ENCODE measurements at regions not wholly inside any gene's neighbourhood (a gene's known extent, or its start where the extent isn't known, plus 50 kb on each side); places are given as distances from the start of the nearest gene placed in this dataset.

GRCh38 chr3:106942051-106942450, 435.2 kb upstream of the CCDC54 start:
- H3K14ac ChIP-seq (ENCODE audit: low read length): no peak overlapping the region
- H3K4me1 ChIP-seq (ENCODE audit: control insufficient read depth in 2 of 2, insufficient read depth in 1 of 2, low read depth in 1 of 2, low read length in 2 of 2): no peaks in the 10 kb centered on the region
- no CpG with 5 or more reads among the region's 3 CpGs for WGBS, 2 donors (ENCODE audit: extremely low coverage in 2 of 2, insufficient read length in 2 of 2, insufficient replicate concordance in 1 of 2)
- no peak overlapping the region for H2BK120ac ChIP-seq (ENCODE audit: low read depth, low read length)
- no peak overlapping the region for H3K4me2 ChIP-seq (ENCODE audit: insufficient read depth, low read length, poor library complexity, severe bottlenecking)
- no peak overlapping the region for H3K4ac ChIP-seq (ENCODE audit: low read length)
- no peak overlapping the region for H2BK15ac ChIP-seq (ENCODE audit: low read length)
- no peak overlapping the region for H3K4me3 ChIP-seq (ENCODE audit: low read length in 2 of 2)
- H2BK12ac ChIP-seq (ENCODE audit: low read length): no peak overlapping the region
- H3K18ac ChIP-seq (ENCODE audit: low read length): no peak overlapping the region
- no peak overlapping the region for H2BK5ac ChIP-seq (ENCODE audit: low read length)
- H3K23ac ChIP-seq (ENCODE audit: low read depth, low read length, poor library complexity): no peak overlapping the region
- no peak overlapping the region for H4K91ac ChIP-seq (ENCODE audit: low read depth, low read length, poor library complexity)
- no peak overlapping the region for H4K8ac ChIP-seq (ENCODE audit: low read depth, low read length)
- no peak overlapping the region for H2AK5ac ChIP-seq (ENCODE audit: low read depth, low read length)
- H2AFZ ChIP-seq (ENCODE audit: low read length): no peak overlapping the region
- peaks cover 3% of the 10 kb centered on the region for H3K79me1 ChIP-seq (ENCODE audit: low read depth, low read length)
- DNase-seq (ENCODE audit: low spot score): no peak
- no peak overlapping the region for H3K9ac ChIP-seq (ENCODE audit: low read depth, low read length, poor library complexity)
- no peaks in the 10 kb centered on the region for H3K9me3 ChIP-seq (replicated peaks in 1 of 2; ENCODE audit: control insufficient read depth in 2 of 2, insufficient read depth in 1 of 2, low read depth in 1 of 2, low read length in 2 of 2)
- no peaks in the 10 kb centered on the region for H3K36me3 ChIP-seq (replicated peaks in 1 of 2; ENCODE audit: control insufficient read depth in 2 of 2, insufficient read depth in 2 of 2, low read length in 2 of 2)
- H3K27ac ChIP-seq (replicated peaks; ENCODE audit: low read length): no peak overlapping the region
- no peaks in the 10 kb centered on the region for H3K27me3 ChIP-seq (ENCODE audit: control insufficient read depth in 3 of 3, insufficient read depth in 3 of 3, low read depth in 1 of 3, low read length in 3 of 3)

GRCh38 chr3:106943071-106943470, 434.2 kb upstream of the CCDC54 start:
- Histone ChIP-seq H3K36me3 (replicated peaks in 1 of 2; ENCODE audit: control insufficient read depth in 2 of 2, insufficient read depth in 2 of 2, low read length in 2 of 2) (no peaks in the 10 kb centered on the region), H3K4me2 (ENCODE audit: insufficient read depth, low read length, poor library complexity, severe bottlenecking) (no peak overlapping the region), H3K9ac (ENCODE audit: low read depth, low read length, poor library complexity) (no peak overlapping the region), H3K18ac (ENCODE audit: low read length) (no peak overlapping the region), H3K27me3 (ENCODE audit: control insufficient read depth in 3 of 3, insufficient read depth in 3 of 3, low read depth in 1 of 3, low read length in 3 of 3) (no peaks in the 10 kb centered on the region), H2BK120ac (ENCODE audit: low read depth, low read length) (no peak overlapping the region), H2AK5ac (ENCODE audit: low read depth, low read length) (no peak overlapping the region), H3K4me3 (ENCODE audit: low read length in 2 of 2) (no peak overlapping the region), H2BK12ac (ENCODE audit: low read length) (no peak overlapping the region), H3K79me1 (ENCODE audit: low read depth, low read length) (peaks cover 3% of the 10 kb centered on the region), H3K9me3 (replicated peaks in 1 of 2; ENCODE audit: control insufficient read depth in 2 of 2, insufficient read depth in 1 of 2, low read depth in 1 of 2, low read length in 2 of 2) (no peaks in the 10 kb centered on the region), H3K27ac (replicated peaks; ENCODE audit: low read length) (no peak overlapping the region), H3K4me1 (ENCODE audit: control insufficient read depth in 2 of 2, insufficient read depth in 1 of 2, low read depth in 1 of 2, low read length in 2 of 2) (no peaks in the 10 kb centered on the region), H3K23ac (ENCODE audit: low read depth, low read length, poor library complexity) (no peak overlapping the region), H3K14ac (ENCODE audit: low read length) (no peak overlapping the region), H4K91ac (ENCODE audit: low read depth, low read length, poor library complexity) (no peak overlapping the region), H3K4ac (ENCODE audit: low read length) (no peak overlapping the region), H2AFZ (ENCODE audit: low read length) (no peak overlapping the region), H2BK5ac (ENCODE audit: low read length) (no peak overlapping the region), H2BK15ac (ENCODE audit: low read length) (no peak overlapping the region), H4K8ac (ENCODE audit: low read depth, low read length) (no peak overlapping the region)
- no peak for DNase-seq (ENCODE audit: low spot score)

DNA sequence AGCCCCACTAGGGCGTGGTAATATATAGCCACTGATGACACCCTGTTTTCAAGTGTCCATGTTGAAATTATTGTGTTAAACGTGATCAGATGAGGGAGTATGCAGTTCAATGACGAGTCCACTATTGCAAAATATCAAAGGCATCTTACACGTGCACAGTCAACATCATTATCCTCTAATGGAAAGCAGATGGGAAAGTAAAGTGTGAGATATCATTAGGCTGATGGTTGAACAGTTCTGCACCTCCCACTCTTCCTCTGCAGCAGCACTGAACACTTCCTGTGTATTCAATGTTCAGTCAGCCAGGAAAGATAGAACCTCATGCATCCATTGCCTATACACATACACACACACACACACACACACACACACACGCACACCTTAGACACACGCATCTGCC, 431.8 kb upstream of the CCDC54 start:
- no peaks in the 10 kb centered on the region for H3K4me1 ChIP-seq (ENCODE audit: control insufficient read depth in 2 of 2, insufficient read depth in 1 of 2, low read depth in 1 of 2, low read length in 2 of 2)
- H3K27ac ChIP-seq (replicated peaks; ENCODE audit: low read length): no peak overlapping the region
- no peaks in the 10 kb centered on the region for H3K27me3 ChIP-seq (ENCODE audit: control insufficient read depth in 3 of 3, insufficient read depth in 3 of 3, low read depth in 1 of 3, low read length in 3 of 3)
- H2AK5ac ChIP-seq (ENCODE audit: low read depth, low read length): no peak overlapping the region
- peaks cover 3% of the 10 kb centered on the region for H3K79me1 ChIP-seq (ENCODE audit: low read depth, low read length)
- H3K4ac ChIP-seq (ENCODE audit: low read length): no peak overlapping the region
- H2BK15ac ChIP-seq (ENCODE audit: low read length): no peak overlapping the region
- no peak overlapping the region for H2BK5ac ChIP-seq (ENCODE audit: low read length)
- H4K8ac ChIP-seq (ENCODE audit: low read depth, low read length): no peak overlapping the region
- no peak overlapping the region for H3K18ac ChIP-seq (ENCODE audit: low read length)
- no peak overlapping the region for H3K14ac ChIP-seq (ENCODE audit: low read length)
- no peak overlapping the region for H2BK12ac ChIP-seq (ENCODE audit: low read length)
- H3K23ac ChIP-seq (ENCODE audit: low read depth, low read length, poor library complexity): no peak overlapping the region
- H3K9ac ChIP-seq (ENCODE audit: low read depth, low read length, poor library complexity): no peak overlapping the region
- no peak overlapping the region for H2BK120ac ChIP-seq (ENCODE audit: low read depth, low read length)
- no peak overlapping the region for H4K91ac ChIP-seq (ENCODE audit: low read depth, low read length, poor library complexity)
- H2AFZ ChIP-seq (ENCODE audit: low read length): peak overlapping the region; percentile 3
- WGBS, 2 donors (ENCODE audit: extremely low coverage in 2 of 2, insufficient read length in 2 of 2, insufficient replicate concordance in 1 of 2): no CpG with 5 or more reads among the region's 6 CpGs
- H3K9me3 ChIP-seq (replicated peaks in 1 of 2; ENCODE audit: control insufficient read depth in 2 of 2, insufficient read depth in 1 of 2, low read depth in 1 of 2, low read length in 2 of 2): no peaks in the 10 kb centered on the region
- DNase-seq (ENCODE audit: low spot score): no peak
- no peak overlapping the region for H3K4me3 ChIP-seq (ENCODE audit: low read length in 2 of 2)
- no peak overlapping the region for H3K4me2 ChIP-seq (ENCODE audit: insufficient read depth, low read length, poor library complexity, severe bottlenecking)
- H3K36me3 ChIP-seq (replicated peaks in 1 of 2; ENCODE audit: control insufficient read depth in 2 of 2, insufficient read depth in 2 of 2, low read length in 2 of 2): no peaks in the 10 kb centered on the region

DNA sequence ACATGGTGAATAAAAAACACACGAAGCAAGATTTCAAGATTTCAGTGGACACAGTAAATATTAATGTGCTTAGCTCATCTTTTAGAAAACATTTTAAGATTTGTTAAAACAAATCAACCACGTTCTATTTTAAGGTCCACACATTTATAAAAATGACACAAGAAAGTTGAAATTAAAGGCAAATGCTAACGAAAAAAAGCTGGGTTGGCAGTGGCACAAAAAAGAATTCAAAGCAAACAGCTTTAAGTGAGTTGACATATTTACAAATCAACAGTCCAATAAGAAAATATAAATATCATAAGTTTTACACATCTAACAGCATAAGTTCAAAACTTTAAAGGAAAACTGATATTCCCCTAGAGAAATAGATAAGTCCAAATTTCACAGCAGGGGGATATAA, 430.4 kb upstream of the CCDC54 start:
- Histone ChIP-seq H2AK5ac (ENCODE audit: low read depth, low read length) (no peak overlapping the region), H2AFZ (ENCODE audit: low read length) (no peak overlapping the region), H2BK120ac (ENCODE audit: low read depth, low read length) (no peak overlapping the region), H2BK15ac (ENCODE audit: low read length) (no peak overlapping the region), H3K36me3 (replicated peaks in 1 of 2; ENCODE audit: control insufficient read depth in 2 of 2, insufficient read depth in 2 of 2, low read length in 2 of 2) (no peaks in the 10 kb centered on the region), H3K9me3 (replicated peaks in 1 of 2; ENCODE audit: control insufficient read depth in 2 of 2, insufficient read depth in 1 of 2, low read depth in 1 of 2, low read length in 2 of 2) (no peaks in the 10 kb centered on the region), H3K4me2 (ENCODE audit: insufficient read depth, low read length, poor library complexity, severe bottlenecking) (no peak overlapping the region), H2BK12ac (ENCODE audit: low read length) (no peak overlapping the region), H3K4me3 (ENCODE audit: low read length in 2 of 2) (no peak overlapping the region), H3K4me1 (ENCODE audit: control insufficient read depth in 2 of 2, insufficient read depth in 1 of 2, low read depth in 1 of 2, low read length in 2 of 2) (no peaks in the 10 kb centered on the region), H3K79me1 (ENCODE audit: low read depth, low read length) (peaks cover 3% of the 10 kb centered on the region), H3K14ac (ENCODE audit: low read length) (no peak overlapping the region), H3K9ac (ENCODE audit: low read depth, low read length, poor library complexity) (no peak overlapping the region), H3K27ac (replicated peaks; ENCODE audit: low read length) (no peak overlapping the region), H4K91ac (ENCODE audit: low read depth, low read length, poor library complexity) (no peak overlapping the region), H2BK5ac (ENCODE audit: low read length) (no peak overlapping the region), H3K23ac (ENCODE audit: low read depth, low read length, poor library complexity) (no peak overlapping the region), H3K27me3 (ENCODE audit: control insufficient read depth in 3 of 3, insufficient read depth in 3 of 3, low read depth in 1 of 3, low read length in 3 of 3) (no peaks in the 10 kb centered on the region), H3K4ac (ENCODE audit: low read length) (no peak overlapping the region), H4K8ac (ENCODE audit: low read depth, low read length) (no peak overlapping the region), H3K18ac (ENCODE audit: low read length) (no peak overlapping the region)
- WGBS, 2 donors (ENCODE audit: extremely low coverage in 2 of 2, insufficient read length in 2 of 2, insufficient replicate concordance in 1 of 2): no CpG with 5 or more reads among the region's 3 CpGs
- DNase-seq (ENCODE audit: low spot score): no peak

Measured in neuronal stem cell (in vitro differentiated cells).